ENCODE measurements at regions not wholly inside any gene's neighbourhood (a gene's known extent, or its start where the extent isn't known, plus 50 kb on each side); places are given as distances from the start of the nearest gene placed in this dataset.

- no peak overlapping the region for H3K4me3 ChIP-seq (ENCODE audit: insufficient read depth, low read depth, low read length, poor library complexity, severe bottlenecking)
- no peaks in the 10 kb centered on the region for H3K36me3 ChIP-seq (ENCODE audit: control insufficient read depth, insufficient read depth, low read length)
- no peak overlapping the region for H3K27ac ChIP-seq (ENCODE audit: insufficient read depth, low read length, poor library complexity, severe bottlenecking)
- DNase-seq, result no peak
- H3K9me3 ChIP-seq (ENCODE audit: control insufficient read depth, low read length), result no peaks in the 10 kb centered on the region
- H3K27me3 ChIP-seq (replicated peaks; ENCODE audit: control insufficient read depth, insufficient read depth, low read length, poor library complexity, severe bottlenecking), result no peaks in the 10 kb centered on the region
- no peaks in the 10 kb centered on the region for H3K4me1 ChIP-seq (ENCODE audit: control insufficient read depth, insufficient read depth, low read length, poor library complexity, severe bottlenecking)
Measured at GRCh38 chr5:168015506-168015905, 275.9 kb upstream of the WWC1 start.

GRCh38 chr5:168017313-168017712 is 274.1 kb upstream of the WWC1 start:
- no peaks in the 10 kb centered on the region for H3K27me3 ChIP-seq (replicated peaks; ENCODE audit: control insufficient read depth, insufficient read depth, low read length, poor library complexity, severe bottlenecking)
- no peak overlapping the region for H3K27ac ChIP-seq (ENCODE audit: insufficient read depth, low read length, poor library complexity, severe bottlenecking)
- H3K4me1 ChIP-seq (ENCODE audit: control insufficient read depth, insufficient read depth, low read length, poor library complexity, severe bottlenecking), result no peaks in the 10 kb centered on the region
- no peaks in the 10 kb centered on the region for H3K36me3 ChIP-seq (ENCODE audit: control insufficient read depth, insufficient read depth, low read length)
- H3K9me3 ChIP-seq (ENCODE audit: control insufficient read depth, low read length), result no peaks in the 10 kb centered on the region
- no peak overlapping the region for H3K4me3 ChIP-seq (ENCODE audit: insufficient read depth, low read depth, low read length, poor library complexity, severe bottlenecking)
- DNase-seq, result no peak

GRCh38 chr5:168019143-168019542 is 272.3 kb upstream of the WWC1 start:
- no peaks in the 10 kb centered on the region for H3K36me3 ChIP-seq (ENCODE audit: control insufficient read depth, insufficient read depth, low read length)
- peaks cover 3% of the 10 kb centered on the region for H3K27me3 ChIP-seq (replicated peaks; ENCODE audit: control insufficient read depth, insufficient read depth, low read length, poor library complexity, severe bottlenecking)
- H3K4me3 ChIP-seq (ENCODE audit: insufficient read depth, low read depth, low read length, poor library complexity, severe bottlenecking), result no peak overlapping the region
- H3K4me1 ChIP-seq (ENCODE audit: control insufficient read depth, insufficient read depth, low read length, poor library complexity, severe bottlenecking), result no peaks in the 10 kb centered on the region
- no peak overlapping the region for H3K27ac ChIP-seq (ENCODE audit: insufficient read depth, low read length, poor library complexity, severe bottlenecking)
- DNase-seq, result no peak
- no peaks in the 10 kb centered on the region for H3K9me3 ChIP-seq (ENCODE audit: control insufficient read depth, low read length)

- no peaks in the 10 kb centered on the region for H3K36me3 ChIP-seq (ENCODE audit: control insufficient read depth, insufficient read depth, low read length)
- H3K4me3 ChIP-seq (ENCODE audit: insufficient read depth, low read depth, low read length, poor library complexity, severe bottlenecking), result no peak overlapping the region
- no peak overlapping the region for H3K27ac ChIP-seq (ENCODE audit: insufficient read depth, low read length, poor library complexity, severe bottlenecking)
- no peaks in the 10 kb centered on the region for H3K4me1 ChIP-seq (ENCODE audit: control insufficient read depth, insufficient read depth, low read length, poor library complexity, severe bottlenecking)
- peaks cover 3% of the 10 kb centered on the region for H3K27me3 ChIP-seq (replicated peaks; ENCODE audit: control insufficient read depth, insufficient read depth, low read length, poor library complexity, severe bottlenecking)
- DNase-seq, result no peak
- no peaks in the 10 kb centered on the region for H3K9me3 ChIP-seq (ENCODE audit: control insufficient read depth, low read length)
Measured at GRCh38 chr5:168020542-168021294, 270.7 kb upstream of the WWC1 start.

GRCh38 chr5:168022446-168023169 is 268.8 kb upstream of the WWC1 start:
- H3K36me3 ChIP-seq (ENCODE audit: control insufficient read depth, insufficient read depth, low read length), result no peaks in the 10 kb centered on the region
- peaks cover 3% of the 10 kb centered on the region for H3K27me3 ChIP-seq (replicated peaks; ENCODE audit: control insufficient read depth, insufficient read depth, low read length, poor library complexity, severe bottlenecking)
- H3K4me1 ChIP-seq (ENCODE audit: control insufficient read depth, insufficient read depth, low read length, poor library complexity, severe bottlenecking), result no peaks in the 10 kb centered on the region
- DNase-seq, result no peak
- no peak overlapping the region for H3K4me3 ChIP-seq (ENCODE audit: insufficient read depth, low read depth, low read length, poor library complexity, severe bottlenecking)
- H3K27ac ChIP-seq (ENCODE audit: insufficient read depth, low read length, poor library complexity, severe bottlenecking), result no peak overlapping the region
- no peaks in the 10 kb centered on the region for H3K9me3 ChIP-seq (ENCODE audit: control insufficient read depth, low read length)

GRCh38 chr5:168023191-168023590 is 268.3 kb upstream of the WWC1 start:
- no peaks in the 10 kb centered on the region for H3K36me3 ChIP-seq (ENCODE audit: control insufficient read depth, insufficient read depth, low read length)
- H3K27ac ChIP-seq (ENCODE audit: insufficient read depth, low read length, poor library complexity, severe bottlenecking), result no peak overlapping the region
- H3K4me1 ChIP-seq (ENCODE audit: control insufficient read depth, insufficient read depth, low read length, poor library complexity, severe bottlenecking), result no peaks in the 10 kb centered on the region
- H3K27me3 ChIP-seq (replicated peaks; ENCODE audit: control insufficient read depth, insufficient read depth, low read length, poor library complexity, severe bottlenecking), result peaks cover 3% of the 10 kb centered on the region
- DNase-seq, result no peak
- H3K9me3 ChIP-seq (ENCODE audit: control insufficient read depth, low read length), result no peaks in the 10 kb centered on the region
- no peak overlapping the region for H3K4me3 ChIP-seq (ENCODE audit: insufficient read depth, low read depth, low read length, poor library complexity, severe bottlenecking)

- DNase-seq, result no peak
- H3K27ac ChIP-seq (ENCODE audit: insufficient read depth, low read length, poor library complexity, severe bottlenecking), result no peak overlapping the region
- peaks cover 3% of the 10 kb centered on the region for H3K27me3 ChIP-seq (replicated peaks; ENCODE audit: control insufficient read depth, insufficient read depth, low read length, poor library complexity, severe bottlenecking)
- H3K4me1 ChIP-seq (ENCODE audit: control insufficient read depth, insufficient read depth, low read length, poor library complexity, severe bottlenecking), result no peaks in the 10 kb centered on the region
- no peaks in the 10 kb centered on the region for H3K9me3 ChIP-seq (ENCODE audit: control insufficient read depth, low read length)
- no peak overlapping the region for H3K4me3 ChIP-seq (ENCODE audit: insufficient read depth, low read depth, low read length, poor library complexity, severe bottlenecking)
- no peaks in the 10 kb centered on the region for H3K36me3 ChIP-seq (ENCODE audit: control insufficient read depth, insufficient read depth, low read length)
Measured at GRCh38 chr5:168024306-168024705, 267.1 kb upstream of the WWC1 start.

- H3K9me3 ChIP-seq (ENCODE audit: control insufficient read depth, low read length), result no peaks in the 10 kb centered on the region
- H3K4me1 ChIP-seq (ENCODE audit: control insufficient read depth, insufficient read depth, low read length, poor library complexity, severe bottlenecking), result no peaks in the 10 kb centered on the region
- peaks cover 3% of the 10 kb centered on the region for H3K27me3 ChIP-seq (replicated peaks; ENCODE audit: control insufficient read depth, insufficient read depth, low read length, poor library complexity, severe bottlenecking)
- no peak overlapping the region for H3K4me3 ChIP-seq (ENCODE audit: insufficient read depth, low read depth, low read length, poor library complexity, severe bottlenecking)
- H3K27ac ChIP-seq (ENCODE audit: insufficient read depth, low read length, poor library complexity, severe bottlenecking), result no peak overlapping the region
- DNase-seq, result no peak
- H3K36me3 ChIP-seq (ENCODE audit: control insufficient read depth, insufficient read depth, low read length), result no peaks in the 10 kb centered on the region
Measured at GRCh38 chr5:168027007-168027406, 264.4 kb upstream of the WWC1 start.

- no peak overlapping the region for H3K4me3 ChIP-seq (ENCODE audit: insufficient read depth, low read depth, low read length, poor library complexity, severe bottlenecking)
- no peaks in the 10 kb centered on the region for H3K36me3 ChIP-seq (ENCODE audit: control insufficient read depth, insufficient read depth, low read length)
- no peaks in the 10 kb centered on the region for H3K27me3 ChIP-seq (replicated peaks; ENCODE audit: control insufficient read depth, insufficient read depth, low read length, poor library complexity, severe bottlenecking)
- no peak for DNase-seq
- no peaks in the 10 kb centered on the region for H3K9me3 ChIP-seq (ENCODE audit: control insufficient read depth, low read length)
- no peak overlapping the region for H3K27ac ChIP-seq (ENCODE audit: insufficient read depth, low read length, poor library complexity, severe bottlenecking)
- no peaks in the 10 kb centered on the region for H3K4me1 ChIP-seq (ENCODE audit: control insufficient read depth, insufficient read depth, low read length, poor library complexity, severe bottlenecking)
Measured at GRCh38 chr5:168030912-168031311, 260.5 kb upstream of the WWC1 start.

- H3K9me3 ChIP-seq (ENCODE audit: control insufficient read depth, low read length), result no peaks in the 10 kb centered on the region
- H3K4me3 ChIP-seq (ENCODE audit: insufficient read depth, low read depth, low read length, poor library complexity, severe bottlenecking), result no peak overlapping the region
- no peaks in the 10 kb centered on the region for H3K27me3 ChIP-seq (replicated peaks; ENCODE audit: control insufficient read depth, insufficient read depth, low read length, poor library complexity, severe bottlenecking)
- no peaks in the 10 kb centered on the region for H3K4me1 ChIP-seq (ENCODE audit: control insufficient read depth, insufficient read depth, low read length, poor library complexity, severe bottlenecking)
- no peak overlapping the region for H3K27ac ChIP-seq (ENCODE audit: insufficient read depth, low read length, poor library complexity, severe bottlenecking)
- no peaks in the 10 kb centered on the region for H3K36me3 ChIP-seq (ENCODE audit: control insufficient read depth, insufficient read depth, low read length)
- DNase-seq, result no peak
Measured at GRCh38 chr5:168031614-168032013, 259.8 kb upstream of the WWC1 start.

All from effector memory CD4-positive, alpha-beta T cell (primary cell).